Neural crest cell (in vitro differentiated cells): ENCODE measurements at regions not wholly inside any gene's neighbourhood (a gene's known extent, or its start where the extent isn't known, plus 50 kb on each side); places are given as distances from the start of the nearest gene placed in this dataset.
"Not testable (repeated sequence)": the region's sequence is repeated elsewhere in the genome, so short reads cannot be mapped to it uniquely, and the experiment has no call there.

Experiments
- DNase-seq: peaks from one replicate; pipeline ENCODE4 v3.0.0; 2021; ENCODE audit warnings: low read depth, mixed read lengths, low spot score
- H3K27ac Mint-ChIP-seq: one replicate; pipeline ENCODE4 v1.8.0; 2021; ENCODE audit warnings: mild to moderate bottlenecking, mixed read lengths; ENCODE audit not compliant: unreplicated experiment
- H3K27me3 Mint-ChIP-seq: 2 replicates; pipeline ENCODE4 v1.8.0; 2021; ENCODE audit warnings: low read depth, mild to moderate bottlenecking, mixed read lengths
- H3K36me3 Mint-ChIP-seq: 2 replicates; pipeline ENCODE4 v1.8.0; 2021; ENCODE audit warnings: low read depth, mild to moderate bottlenecking, mixed read lengths
- H3K4me1 Mint-ChIP-seq: 2 replicates; pipeline ENCODE4 v1.8.0; 2021; ENCODE audit warnings: mixed read lengths
- H3K4me3 Mint-ChIP-seq: one replicate; pipeline ENCODE4 v1.8.0; 2021; ENCODE audit warnings: mild to moderate bottlenecking, mixed read lengths
- H3K9me3 Mint-ChIP-seq: 2 replicates; pipeline ENCODE4 v1.8.0; 2021; ENCODE audit warnings: mixed read lengths
- CTCF ChIP-seq: fragments of 200-600 bp; sonication (generic); conservative IDR thresholded peaks from 2 replicates; pipeline ENCODE4 v1.5.0; 2021; ENCODE audit warnings: antibody characterized with exemption, mild to moderate bottlenecking

DNA sequence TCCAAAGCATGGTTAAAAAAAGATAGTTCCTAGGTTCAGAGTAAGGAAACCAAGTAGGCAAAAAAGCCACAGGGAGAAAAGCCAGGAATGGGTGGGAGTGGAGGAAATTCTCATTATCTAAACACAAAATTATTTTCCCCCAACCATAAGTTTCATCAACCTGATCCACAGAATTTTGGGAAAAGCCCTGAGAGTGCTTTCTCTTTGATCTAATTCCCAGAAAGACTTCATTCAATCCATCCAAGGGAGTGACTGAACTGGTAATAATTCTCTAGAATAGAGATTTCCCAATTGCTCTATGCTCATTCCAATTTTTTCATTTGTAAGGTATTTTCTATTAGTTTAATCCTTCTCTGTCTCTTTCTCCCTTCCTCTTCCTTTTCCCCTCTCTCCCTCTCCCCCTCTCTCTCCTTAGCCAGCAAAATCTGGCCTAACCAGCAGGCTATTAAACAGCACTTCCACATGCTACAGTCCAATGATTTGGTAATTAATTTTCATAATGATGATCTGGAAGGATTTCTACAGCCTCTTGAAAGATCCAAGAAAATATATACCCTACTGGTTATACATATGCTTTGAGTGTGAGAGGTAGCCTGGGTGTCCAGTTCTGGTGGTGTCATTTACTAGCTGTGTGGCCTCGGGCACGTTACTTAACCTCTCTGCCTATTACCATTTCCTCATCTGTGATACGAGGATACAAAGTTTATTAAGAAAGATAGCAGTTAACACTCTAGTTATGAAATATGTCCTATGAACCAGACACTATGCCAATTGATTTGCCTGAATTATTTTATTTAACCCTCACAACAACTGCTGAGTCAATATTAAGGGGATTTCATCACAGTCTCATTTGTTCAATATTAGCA lies 251.5 kb upstream of the RASGEF1B start:
- DNase-seq: no peak
- peaks cover 14% of the 10 kb centered on the region for H3K4me1 Mint-ChIP-seq
- peaks cover 4% of the 10 kb centered on the region for H3K9me3 Mint-ChIP-seq
- H3K36me3 Mint-ChIP-seq: peaks cover under 1% of the 10 kb centered on the region
- H3K27ac Mint-ChIP-seq: no peak overlapping the region
- no peak for TF ChIP-seq CTCF
- no peaks in the 10 kb centered on the region for H3K27me3 Mint-ChIP-seq
- H3K4me3 Mint-ChIP-seq: no peak overlapping the region

DNA sequence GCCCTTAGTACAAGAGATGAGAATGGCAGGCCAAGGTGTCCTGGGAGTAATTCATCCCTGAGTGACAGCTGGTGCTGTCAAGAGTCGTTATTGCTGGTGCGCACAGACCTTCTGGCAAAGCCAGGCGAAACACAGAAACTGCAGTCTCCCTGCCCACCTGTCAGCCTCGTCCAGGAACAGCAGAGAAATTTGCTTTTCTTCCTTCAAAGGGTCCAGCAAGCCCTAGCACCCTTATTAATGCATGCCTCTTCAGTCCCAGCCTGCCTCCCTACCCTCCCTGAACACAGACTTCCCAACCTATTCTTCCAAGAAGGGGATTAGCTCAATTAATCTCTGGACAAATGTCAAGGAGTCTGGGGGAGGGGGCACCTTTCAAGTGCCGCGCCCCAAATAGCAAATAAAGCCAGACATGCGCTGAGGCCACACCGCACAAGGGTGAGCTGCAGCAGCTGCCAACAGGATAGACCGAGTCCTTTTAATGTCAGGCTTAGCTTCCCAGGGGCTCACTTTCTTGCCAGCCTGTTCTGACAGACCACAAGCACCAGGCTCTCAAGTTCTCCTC lies 250.7 kb upstream of the RASGEF1B start:
- DNase-seq: no peak
- peak overlapping the region; percentile 54 for H3K27ac Mint-ChIP-seq
- TF ChIP-seq CTCF: no peak
- H3K4me3 Mint-ChIP-seq: no peak overlapping the region
- no peaks in the 10 kb centered on the region for H3K9me3 Mint-ChIP-seq
- H3K4me1 Mint-ChIP-seq: peaks cover 14% of the 10 kb centered on the region
- peaks cover 5% of the 10 kb centered on the region for H3K36me3 Mint-ChIP-seq
- no peaks in the 10 kb centered on the region for H3K27me3 Mint-ChIP-seq

GRCh38 chr4:81715757-81716156 lies 244.1 kb upstream of the RASGEF1B start:
- peaks cover 5% of the 10 kb centered on the region for H3K36me3 Mint-ChIP-seq
- peaks cover 11% of the 10 kb centered on the region for H3K4me1 Mint-ChIP-seq
- TF ChIP-seq CTCF: no peak
- no peaks in the 10 kb centered on the region for H3K9me3 Mint-ChIP-seq
- no peaks in the 10 kb centered on the region for H3K27me3 Mint-ChIP-seq
- no peak for DNase-seq
- H3K27ac Mint-ChIP-seq: peak overlapping the region; percentile 9
- no peak overlapping the region for H3K4me3 Mint-ChIP-seq

GRCh38 chr4:81715357-81715756 lies 243.7 kb upstream of the RASGEF1B start:
- Mint-ChIP-seq H3K27ac (peak overlapping the region; percentile 9), H3K4me1 (peaks cover 11% of the 10 kb centered on the region)
- not testable (repeated sequence) for H3K4me3 Mint-ChIP-seq, H3K27me3 Mint-ChIP-seq, DNase-seq, H3K9me3 Mint-ChIP-seq, H3K36me3 Mint-ChIP-seq

GRCh38 chr4:81714291-81714690 lies 242.6 kb upstream of the RASGEF1B start:
- no peak overlapping the region for H3K4me3 Mint-ChIP-seq
- TF ChIP-seq CTCF: no peak
- peaks cover 11% of the 10 kb centered on the region for H3K4me1 Mint-ChIP-seq
- no peaks in the 10 kb centered on the region for H3K9me3 Mint-ChIP-seq
- no peak for DNase-seq
- H3K36me3 Mint-ChIP-seq: peaks cover 5% of the 10 kb centered on the region
- no peaks in the 10 kb centered on the region for H3K27me3 Mint-ChIP-seq
- H3K27ac Mint-ChIP-seq: no peak overlapping the region

DNA sequence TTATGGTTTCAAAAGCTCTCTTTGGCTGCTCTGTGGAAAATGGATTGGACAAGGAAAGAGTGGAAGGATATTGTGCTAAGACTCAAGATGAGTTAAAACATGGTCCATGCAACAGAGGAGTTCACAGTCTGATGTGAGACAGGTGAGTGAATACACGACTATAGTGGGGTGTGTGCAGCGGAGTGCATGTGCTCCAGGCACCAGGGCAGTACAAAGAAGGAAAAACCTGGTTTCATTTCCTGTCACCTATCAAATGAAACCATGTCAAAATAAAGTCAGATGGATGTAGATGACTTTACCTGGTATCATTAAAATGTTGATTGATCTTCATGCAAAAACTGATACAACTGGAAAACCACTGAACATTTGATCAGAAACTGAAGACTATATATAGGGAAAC lies 241.0 kb upstream of the RASGEF1B start:
- Mint-ChIP-seq H3K4me3 (no peak overlapping the region), H3K27me3 (no peaks in the 10 kb centered on the region), H3K36me3 (no peaks in the 10 kb centered on the region), H3K9me3 (no peaks in the 10 kb centered on the region), H3K4me1 (peaks cover 11% of the 10 kb centered on the region), H3K27ac (no peak overlapping the region)
- no peak for DNase-seq
- TF ChIP-seq CTCF: no peak
